ENCODE measurements at regions not wholly inside any gene's neighbourhood (a gene's known extent, or its start where the extent isn't known, plus 50 kb on each side); places are given as distances from the start of the nearest gene placed in this dataset.

DNA sequence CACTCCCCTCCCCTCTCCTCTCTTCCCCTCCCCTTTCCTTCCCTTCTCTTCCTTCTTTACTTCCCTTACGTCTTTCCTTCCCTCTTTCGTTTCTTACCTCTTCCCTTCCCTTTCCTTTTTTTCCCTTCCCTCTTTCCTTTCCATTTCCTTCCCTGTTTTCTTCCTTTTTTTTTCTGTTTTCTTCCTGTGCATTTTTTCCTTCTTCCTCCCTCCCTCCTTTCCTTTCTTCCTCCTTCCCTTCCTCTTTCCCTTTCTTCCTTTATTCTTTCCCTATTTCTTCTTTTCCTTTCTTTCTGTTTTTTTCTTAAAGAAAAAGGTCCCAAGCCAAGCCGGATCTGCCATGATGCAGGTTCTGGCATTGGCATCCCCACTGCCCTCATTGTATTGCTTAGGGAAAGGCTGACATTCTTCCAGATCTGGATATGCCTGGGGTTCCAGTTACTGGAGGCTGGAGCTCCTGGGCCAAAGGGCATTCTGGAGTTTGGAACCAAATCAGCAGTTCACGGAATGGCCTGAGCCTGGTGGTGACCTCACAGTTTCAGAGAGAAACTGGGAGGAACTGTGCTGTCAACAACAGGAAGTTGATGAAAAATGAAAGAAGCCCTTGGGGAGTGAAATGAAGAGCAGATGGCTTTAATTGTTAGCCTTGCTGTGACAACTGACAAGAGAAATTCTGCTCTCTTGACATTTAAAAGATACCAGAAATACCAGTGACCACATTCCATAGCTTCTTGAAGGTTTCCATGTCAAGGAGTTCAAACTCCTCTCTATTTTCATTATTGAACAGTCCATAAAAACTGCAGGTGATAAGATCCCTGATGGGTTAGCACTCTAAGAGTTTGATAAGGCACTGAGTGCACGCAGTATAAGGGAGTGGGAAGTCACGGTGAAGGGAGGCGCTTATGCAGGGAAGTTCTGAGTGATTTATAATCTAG lies 622.1 kb downstream of the SPRY1 start:
- Histone ChIP-seq H3K9me3 (no peaks in the 10 kb centered on the region), H3K27me3 (no peaks in the 10 kb centered on the region), H3K27ac (peak overlapping the region; percentile 86), H3K36me3 (no peaks in the 10 kb centered on the region), H3K4me3 (peak overlapping the region; percentile 23), H3K4me1 (no peaks in the 10 kb centered on the region)
- WGBS: 59% methylated on average over 7 of the region's 7 CpGs
- TF ChIP-seq, protein P1, sequence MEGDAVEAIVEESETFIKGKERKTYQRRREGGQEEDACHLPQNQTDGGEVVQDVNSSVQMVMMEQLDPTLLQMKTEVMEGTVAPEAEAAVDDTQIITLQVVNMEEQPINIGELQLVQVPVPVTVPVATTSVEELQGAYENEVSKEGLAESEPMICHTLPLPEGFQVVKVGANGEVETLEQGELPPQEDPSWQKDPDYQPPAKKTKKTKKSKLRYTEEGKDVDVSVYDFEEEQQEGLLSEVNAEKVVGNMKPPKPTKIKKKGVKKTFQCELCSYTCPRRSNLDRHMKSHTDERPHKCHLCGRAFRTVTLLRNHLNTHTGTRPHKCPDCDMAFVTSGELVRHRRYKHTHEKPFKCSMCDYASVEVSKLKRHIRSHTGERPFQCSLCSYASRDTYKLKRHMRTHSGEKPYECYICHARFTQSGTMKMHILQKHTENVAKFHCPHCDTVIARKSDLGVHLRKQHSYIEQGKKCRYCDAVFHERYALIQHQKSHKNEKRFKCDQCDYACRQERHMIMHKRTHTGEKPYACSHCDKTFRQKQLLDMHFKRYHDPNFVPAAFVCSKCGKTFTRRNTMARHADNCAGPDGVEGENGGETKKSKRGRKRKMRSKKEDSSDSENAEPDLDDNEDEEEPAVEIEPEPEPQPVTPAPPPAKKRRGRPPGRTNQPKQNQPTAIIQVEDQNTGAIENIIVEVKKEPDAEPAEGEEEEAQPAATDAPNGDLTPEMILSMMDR (IDR thresholded peaks at IDR 0.05): no peak
- TF ChIP-seq POLR2AphosphoS5 (IDR thresholded peaks at IDR 0.05): peak in 1 of 3 donors; percentile 42
- DNase-seq (ENCODE audit: low spot score in 2 of 2): peak; percentile 78 to 79

DNA sequence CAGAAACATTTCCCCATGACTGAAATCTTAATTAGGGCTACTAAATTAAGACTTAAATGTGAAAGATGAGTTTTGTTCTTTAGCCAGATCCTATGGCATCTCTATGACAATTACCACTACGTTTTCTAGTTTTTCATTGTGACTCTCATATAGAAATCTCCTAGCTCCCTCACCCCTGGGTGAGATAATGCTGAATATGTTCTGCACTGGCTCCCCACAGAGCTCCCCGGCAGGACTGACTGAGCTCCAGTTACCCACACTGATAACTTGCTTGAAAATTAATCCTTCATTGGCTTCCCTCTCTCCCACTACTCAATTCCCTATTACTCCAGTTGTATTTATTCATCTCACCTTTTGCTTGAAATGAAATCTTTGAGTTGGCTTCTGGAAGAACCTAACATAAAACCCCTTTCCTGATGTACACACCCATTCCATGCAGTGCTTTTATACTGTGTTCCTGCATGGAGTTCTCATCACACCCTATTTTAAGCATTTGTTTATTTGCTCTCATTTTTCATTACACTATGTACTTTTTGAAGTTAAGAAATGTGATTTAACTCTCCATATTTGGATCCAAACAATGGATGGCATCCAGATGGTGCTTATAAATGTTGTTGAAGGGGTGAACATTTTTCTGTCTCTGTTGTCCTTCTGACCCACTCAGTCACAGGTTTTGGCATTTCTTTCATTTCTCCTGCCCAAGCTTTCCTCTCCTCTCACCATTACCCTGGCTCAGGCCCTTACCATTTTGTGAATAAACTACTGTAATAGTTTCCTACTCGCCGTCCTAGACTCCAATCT lies 623.4 kb downstream of the SPRY1 start:
- Histone ChIP-seq H3K4me3 (peak overlapping the region; percentile 23), H3K27ac (peak overlapping the region; percentile 86), H3K4me1 (no peaks in the 10 kb centered on the region), H3K27me3 (no peaks in the 10 kb centered on the region), H3K9me3 (no peaks in the 10 kb centered on the region), H3K36me3 (no peaks in the 10 kb centered on the region)
- no peak for DNase-seq (ENCODE audit: low spot score in 2 of 2)
- TF ChIP-seq, protein P1 (IDR thresholded peaks at IDR 0.05): no peak
- TF ChIP-seq POLR2AphosphoS5 (IDR thresholded peaks at IDR 0.05) (no peak), EP300 (IDR thresholded peaks at IDR 0.05) (no peak), POLR2A (IDR thresholded peaks at IDR 0.05) (no peak)
- WGBS: 83% methylated on average over 4 of the region's 4 CpGs

DNA sequence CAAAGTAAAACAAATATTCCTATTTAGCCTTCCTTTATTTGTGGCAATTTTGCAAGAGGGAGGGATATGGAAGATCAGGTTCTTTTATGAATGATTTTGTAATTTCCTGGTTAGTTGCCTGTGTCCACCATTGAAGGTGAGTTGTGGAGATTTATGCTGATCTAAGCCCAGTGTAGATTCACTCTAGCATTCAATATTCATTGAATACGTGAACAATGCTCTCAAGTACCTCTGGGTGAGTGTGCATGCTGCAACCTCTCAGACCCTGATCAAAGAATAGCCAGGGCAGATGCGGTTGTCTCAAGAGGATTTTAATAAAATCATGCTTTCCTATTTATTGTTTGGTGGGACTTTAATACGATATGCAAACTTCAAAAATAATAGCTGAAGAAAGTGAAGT lies 628.4 kb downstream of the SPRY1 start:
- H3K27me3 ChIP-seq: no peaks in the 10 kb centered on the region
- no peak overlapping the region for H3K27ac ChIP-seq
- H3K4me1 ChIP-seq: no peaks in the 10 kb centered on the region
- no peaks in the 10 kb centered on the region for H3K9me3 ChIP-seq
- 78% methylated on average over 3 of the region's 3 CpGs for WGBS
- H3K4me3 ChIP-seq: no peak overlapping the region
- no peaks in the 10 kb centered on the region for H3K36me3 ChIP-seq
- TF ChIP-seq EP300 (IDR thresholded peaks at IDR 0.05) (no peak), POLR2AphosphoS5 (IDR thresholded peaks at IDR 0.05) (no peak), POLR2A (IDR thresholded peaks at IDR 0.05) (no peak)
- TF ChIP-seq, protein P1 (IDR thresholded peaks at IDR 0.05): no peak
- no peak for DNase-seq (ENCODE audit: low spot score in 2 of 2)

DNA sequence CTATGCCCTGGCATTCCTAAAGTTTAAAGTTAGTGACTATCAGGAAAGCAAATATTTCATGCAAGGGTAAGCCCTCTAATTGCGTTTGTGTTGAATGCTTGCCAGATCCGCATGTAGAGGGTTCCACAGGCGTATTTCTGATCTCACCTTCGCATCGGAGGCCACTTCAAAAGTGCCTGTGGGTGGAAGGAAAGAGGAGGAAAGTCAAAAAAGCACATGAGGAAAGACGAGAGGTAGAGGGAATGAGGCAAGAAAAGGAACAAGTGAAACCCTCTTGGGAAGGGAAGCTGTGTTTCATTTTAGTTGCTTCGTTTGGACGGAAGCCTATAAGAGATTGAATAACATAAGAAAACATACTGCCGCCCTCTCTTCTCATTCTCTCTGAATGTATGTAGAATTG lies 628.8 kb downstream of the SPRY1 start:
- Histone ChIP-seq H3K27me3 (no peaks in the 10 kb centered on the region), H3K27ac (no peak overlapping the region), H3K9me3 (no peaks in the 10 kb centered on the region), H3K36me3 (no peaks in the 10 kb centered on the region), H3K4me1 (no peaks in the 10 kb centered on the region), H3K4me3 (no peak overlapping the region)
- no peak for TF ChIP-seq POLR2AphosphoS5 (IDR thresholded peaks at IDR 0.05)
- no peak for TF ChIP-seq POLR2A (IDR thresholded peaks at IDR 0.05)
- TF ChIP-seq, protein P1 (IDR thresholded peaks at IDR 0.05): no peak
- TF ChIP-seq EP300 (IDR thresholded peaks at IDR 0.05): no peak
- no peak for DNase-seq (ENCODE audit: low spot score in 2 of 2)
- 82% methylated on average over 9 of the region's 9 CpGs for WGBS

DNA sequence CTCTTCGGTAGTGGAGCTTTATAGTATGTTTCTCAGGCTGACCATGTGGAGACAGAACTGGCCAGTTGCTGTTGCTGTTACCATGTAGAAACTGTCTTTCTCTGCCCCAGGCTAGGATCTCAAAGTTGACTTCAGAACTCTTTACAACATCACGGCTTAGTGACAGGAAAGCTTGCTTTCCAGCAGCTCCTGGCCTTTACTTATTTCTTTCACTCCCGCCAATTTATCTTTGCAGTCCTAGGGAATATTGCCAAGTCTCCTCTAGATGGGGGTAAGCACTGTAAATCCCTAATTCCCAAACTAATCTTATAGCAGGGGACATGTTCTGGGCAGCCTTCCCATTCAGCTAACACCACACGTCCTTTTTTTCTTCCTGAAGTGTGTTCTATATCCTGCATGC lies 631.6 kb downstream of the SPRY1 start:
- no peak overlapping the region for H3K4me3 ChIP-seq
- TF ChIP-seq POLR2AphosphoS5 (IDR thresholded peaks at IDR 0.05): no peak
- TF ChIP-seq, protein P1 (IDR thresholded peaks at IDR 0.05): no peak
- TF ChIP-seq EP300 (IDR thresholded peaks at IDR 0.05): no peak
- TF ChIP-seq POLR2A (IDR thresholded peaks at IDR 0.05): no peak
- peak overlapping the region; percentile 5 for H3K27ac ChIP-seq
- no peaks in the 10 kb centered on the region for H3K4me1 ChIP-seq
- H3K27me3 ChIP-seq: no peaks in the 10 kb centered on the region
- WGBS: 74% methylated on average over 4 of the region's 4 CpGs
- H3K9me3 ChIP-seq: no peaks in the 10 kb centered on the region
- no peak for DNase-seq (ENCODE audit: low spot score in 2 of 2)
- H3K36me3 ChIP-seq: no peaks in the 10 kb centered on the region

Data from suprapubic skin (tissue), 4 donors.